ENCODE measurements at regions not wholly inside any gene's neighbourhood (a gene's known extent, or its start where the extent isn't known, plus 50 kb on each side); places are given as distances from the start of the nearest gene placed in this dataset.
"Not testable (repeated sequence)": the region's sequence is repeated elsewhere in the genome, so short reads cannot be mapped to it uniquely, and the experiment has no call there.

DNA sequence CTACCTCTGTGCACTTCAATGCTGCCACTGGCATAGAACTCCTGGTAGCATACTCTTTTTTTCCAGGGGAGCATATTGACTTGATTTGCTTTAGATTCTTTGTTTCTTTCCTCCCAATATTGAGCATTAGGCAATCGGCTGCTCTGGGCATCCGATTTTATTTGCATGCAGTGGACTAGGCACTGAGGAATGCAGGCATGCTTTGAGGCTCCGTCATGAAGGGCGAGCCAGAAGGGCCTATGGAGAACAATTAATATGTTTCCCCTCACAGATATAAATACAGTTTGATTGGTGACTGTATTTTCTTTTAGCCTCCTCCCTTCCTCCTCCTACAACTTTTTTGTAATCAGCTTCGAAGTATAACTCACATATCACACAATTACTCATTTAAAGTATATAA, 1918.2 kb downstream of the KHDRBS2 start:
- not testable (repeated sequence) for TF ChIP-seq ZNF664 (tag by site-specific recombination; IDR thresholded peaks at IDR 0.05); CTCF (tag by site-specific recombination; IDR thresholded peaks at IDR 0.05); ZNF555 (tag by site-specific recombination; conservative IDR thresholded peaks at IDR 0.05)
- TF ChIP-seq, protein P1, sequence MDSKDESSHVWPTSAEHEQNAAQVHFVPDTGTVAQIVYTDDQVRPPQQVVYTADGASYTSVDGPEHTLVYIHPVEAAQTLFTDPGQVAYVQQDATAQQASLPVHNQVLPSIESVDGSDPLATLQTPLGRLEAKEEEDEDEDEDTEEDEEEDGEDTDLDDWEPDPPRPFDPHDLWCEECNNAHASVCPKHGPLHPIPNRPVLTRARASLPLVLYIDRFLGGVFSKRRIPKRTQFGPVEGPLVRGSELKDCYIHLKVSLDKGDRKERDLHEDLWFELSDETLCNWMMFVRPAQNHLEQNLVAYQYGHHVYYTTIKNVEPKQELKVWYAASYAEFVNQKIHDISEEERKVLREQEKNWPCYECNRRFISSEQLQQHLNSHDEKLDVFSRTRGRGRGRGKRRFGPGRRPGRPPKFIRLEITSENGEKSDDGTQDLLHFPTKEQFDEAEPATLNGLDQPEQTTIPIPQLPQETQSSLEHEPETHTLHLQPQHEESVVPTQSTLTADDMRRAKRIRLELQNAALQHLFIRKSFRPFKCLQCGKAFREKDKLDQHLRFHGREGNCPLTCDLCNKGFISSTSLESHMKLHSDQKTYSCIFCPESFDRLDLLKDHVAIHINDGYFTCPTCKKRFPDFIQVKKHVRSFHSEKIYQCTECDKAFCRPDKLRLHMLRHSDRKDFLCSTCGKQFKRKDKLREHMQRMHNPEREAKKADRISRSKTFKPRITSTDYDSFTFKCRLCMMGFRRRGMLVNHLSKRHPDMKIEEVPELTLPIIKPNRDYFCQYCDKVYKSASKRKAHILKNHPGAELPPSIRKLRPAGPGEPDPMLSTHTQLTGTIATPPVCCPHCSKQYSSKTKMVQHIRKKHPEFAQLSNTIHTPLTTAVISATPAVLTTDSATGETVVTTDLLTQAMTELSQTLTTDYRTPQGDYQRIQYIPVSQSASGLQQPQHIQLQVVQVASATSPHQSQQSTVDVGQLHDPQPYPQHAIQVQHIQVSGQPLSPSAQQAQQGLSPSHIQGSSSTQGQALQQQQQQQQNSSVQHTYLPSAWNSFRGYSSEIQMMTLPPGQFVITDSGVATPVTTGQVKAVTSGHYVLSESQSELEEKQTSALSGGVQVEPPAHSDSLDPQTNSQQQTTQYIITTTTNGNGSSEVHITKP (tag by site-specific recombination; IDR thresholded peaks at IDR 0.05) = not testable (repeated sequence)
- TF ChIP-seq, protein P2, sequence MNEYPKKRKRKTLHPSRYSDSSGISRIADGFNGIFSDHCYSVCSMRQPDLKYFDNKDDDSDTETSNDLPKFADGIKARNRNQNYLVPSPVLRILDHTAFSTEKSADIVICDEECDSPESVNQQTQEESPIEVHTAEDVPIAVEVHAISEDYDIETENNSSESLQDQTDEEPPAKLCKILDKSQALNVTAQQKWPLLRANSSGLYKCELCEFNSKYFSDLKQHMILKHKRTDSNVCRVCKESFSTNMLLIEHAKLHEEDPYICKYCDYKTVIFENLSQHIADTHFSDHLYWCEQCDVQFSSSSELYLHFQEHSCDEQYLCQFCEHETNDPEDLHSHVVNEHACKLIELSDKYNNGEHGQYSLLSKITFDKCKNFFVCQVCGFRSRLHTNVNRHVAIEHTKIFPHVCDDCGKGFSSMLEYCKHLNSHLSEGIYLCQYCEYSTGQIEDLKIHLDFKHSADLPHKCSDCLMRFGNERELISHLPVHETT (tag by site-specific recombination; IDR thresholded peaks at IDR 0.05) = not testable (repeated sequence)
